Left lung (tissue), 4 donors: ENCODE measurements at regions not wholly inside any gene's neighbourhood (a gene's known extent, or its start where the extent isn't known, plus 50 kb on each side); places are given as distances from the start of the nearest gene placed in this dataset.
"Not testable (repeated sequence)": the region's sequence is repeated elsewhere in the genome, so short reads cannot be mapped to it uniquely, and the experiment has no call there.

Experiments used
- ATAC-seq: fragments of 200-7000 bp; cut with Tn5 transposase; one replicate; pipeline ENCODE4 v1.9.1; 2020; ENCODE audit warnings: moderate library complexity
- DNase-seq, 4 donors: peaks; one replicate each; pipeline ENCODE4 v3.0.0-alpha.2; 2013 to 2020
- H3K27ac ChIP-seq, 2 donors: fragments of 200-600 bp; sonication (generic) in 1 of 2; one replicate each; pipeline versions ENCODE4 v1.5.0 to v1.8.0; 2020 to 2021
- H3K27me3 ChIP-seq, 2 donors: fragments of 200-600 bp; sonication (generic) in 1 of 2; one replicate each; pipeline versions ENCODE4 v1.5.0 to v1.8.0; 2020 to 2021
- H3K36me3 ChIP-seq, 2 donors: fragments of 200-600 bp; sonication (generic) in 1 of 2; one replicate each; pipeline versions ENCODE4 v1.5.0 to v1.8.0; 2020 to 2021
- H3K4me1 ChIP-seq, 2 donors: fragments of 200-600 bp; one replicate each; pipeline ENCODE4 v1.8.0; 2021
- H3K4me3 ChIP-seq, 2 donors: fragments of 200-600 bp; sonication (generic) in 1 of 2; one replicate each; pipeline versions ENCODE4 v1.5.0 to v1.8.0; 2020 to 2021; ENCODE audit warnings: mild to moderate bottlenecking in 1 of 2
- H3K9me3 ChIP-seq, 2 donors: fragments of 200-600 bp; sonication (generic) in 1 of 2; one replicate each; pipeline versions ENCODE4 v1.5.0 to v1.8.0; 2020 to 2021
- CTCF ChIP-seq, 2 donors: fragments of 200-600 bp; sonication (generic) in 1 of 2; IDR thresholded peaks; one replicate each; pipeline versions ENCODE4 v1.5.0 to v1.8.0; 2021; ENCODE audit warnings: antibody characterized with exemption in 2 of 2
- intact Hi-C, 2 donors: fragments of 100-400 bp; cut with DNase I; formaldehyde crosslinking; loops; one replicate each; pipeline versions ENCODE4 v1.11.2 to v1.14.2; 2022
- donor health status: DM: no; HTN: yes; CAD: no.
- donor health status: DM: no; HTN: no; CAD: no.

- Histone ChIP-seq H3K4me3 (no peak overlapping the region), H3K27ac (no peak overlapping the region), H3K36me3 (no peaks in the 10 kb centered on the region), H3K27me3 (no peaks in the 10 kb centered on the region), H3K4me1 (no peaks in the 10 kb centered on the region), H3K9me3 (peaks cover 0 to 4% of the 10 kb centered on the region in 2 donors)
- no peak for DNase-seq
- TF ChIP-seq CTCF (IDR thresholded peaks at IDR 0.05), result no peak
- no peak for ATAC-seq
- intact Hi-C loops, result no loop called here
These were observed 191.3 kb upstream of the KCNJ3 start for GRCh38 chr2:154507186-154507585.

DNA sequence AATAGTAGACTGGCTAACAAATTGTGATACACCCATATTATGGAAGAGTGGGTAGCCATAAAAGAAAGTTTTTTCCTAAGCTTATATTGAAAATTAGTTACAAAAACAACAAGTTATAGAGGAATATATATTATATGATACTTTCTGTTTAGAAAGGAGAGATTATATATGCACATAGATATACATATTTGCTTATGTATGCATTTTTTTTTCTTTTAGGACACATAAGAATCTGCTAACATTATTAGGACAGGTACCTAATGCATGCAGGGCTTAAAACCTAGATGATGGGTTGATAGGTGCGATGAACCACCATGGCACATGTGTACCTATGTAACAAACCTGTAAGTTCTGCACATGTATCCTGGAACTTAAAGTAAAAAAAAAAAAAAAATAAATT, 179.6 kb upstream of the KCNJ3 start:
- no peak for ATAC-seq
- DNase-seq, result no peak
- Histone ChIP-seq H3K4me1 (no peaks in the 10 kb centered on the region), H3K27me3 (no peaks in the 10 kb centered on the region), H3K4me3 (no peak overlapping the region), H3K36me3 (no peaks in the 10 kb centered on the region), H3K27ac (no peak overlapping the region), H3K9me3 (no peaks in the 10 kb centered on the region)
- intact Hi-C loops, result no loop called here
- no peak for TF ChIP-seq CTCF (IDR thresholded peaks at IDR 0.05)

- H3K4me1 ChIP-seq, H3K4me3 ChIP-seq, intact Hi-C loops, ATAC-seq, H3K36me3 ChIP-seq, H3K27me3 ChIP-seq, H3K27ac ChIP-seq, H3K9me3 ChIP-seq, DNase-seq: not testable (repeated sequence)
These were observed 177.5 kb upstream of the KCNJ3 start for GRCh38 chr2:154520951-154521350.

DNA sequence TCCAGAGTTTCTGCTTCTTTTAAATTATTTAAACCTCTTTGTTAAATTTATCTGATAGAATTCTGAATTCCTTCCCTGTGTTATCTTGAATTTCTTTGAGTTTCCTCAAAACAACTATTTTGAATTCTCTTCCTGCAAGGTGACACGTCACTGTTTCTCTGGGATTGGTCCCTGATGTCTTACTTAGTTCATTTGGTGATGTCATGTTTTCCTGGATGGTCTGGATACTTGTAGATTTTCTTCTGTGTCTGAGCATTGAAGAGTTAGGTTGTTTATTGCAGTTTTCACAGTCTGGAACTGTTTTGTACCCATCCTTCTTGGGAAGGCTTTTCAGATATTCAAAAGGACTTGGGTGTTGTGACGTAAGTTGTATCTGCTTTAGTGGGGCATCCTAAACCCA, 172.3 kb upstream of the KCNJ3 start:
- Histone ChIP-seq H3K27ac (no peak overlapping the region), H3K4me1 (no peaks in the 10 kb centered on the region), H3K4me3 (no peak overlapping the region), H3K36me3 (no peaks in the 10 kb centered on the region), H3K27me3 (no peaks in the 10 kb centered on the region), H3K9me3 (peaks cover 0 to 5% of the 10 kb centered on the region in 2 donors)
- DNase-seq, result no peak
- TF ChIP-seq CTCF (IDR thresholded peaks at IDR 0.05), result no peak
- intact Hi-C loops, result no loop called here
- ATAC-seq, result no peak

- Histone ChIP-seq H3K4me3 (no peak overlapping the region), H3K4me1 (no peaks in the 10 kb centered on the region), H3K27ac (no peak overlapping the region), H3K36me3 (no peaks in the 10 kb centered on the region), H3K9me3 (peaks cover 0 to 5% of the 10 kb centered on the region in 2 donors), H3K27me3 (no peaks in the 10 kb centered on the region)
- TF ChIP-seq CTCF (IDR thresholded peaks at IDR 0.05), result no peak
- ATAC-seq (no peak), DNase-seq (no peak)
- intact Hi-C loops, result no loop called here
These were observed 170.5 kb upstream of the KCNJ3 start for GRCh38 chr2:154527962-154528361.

DNA sequence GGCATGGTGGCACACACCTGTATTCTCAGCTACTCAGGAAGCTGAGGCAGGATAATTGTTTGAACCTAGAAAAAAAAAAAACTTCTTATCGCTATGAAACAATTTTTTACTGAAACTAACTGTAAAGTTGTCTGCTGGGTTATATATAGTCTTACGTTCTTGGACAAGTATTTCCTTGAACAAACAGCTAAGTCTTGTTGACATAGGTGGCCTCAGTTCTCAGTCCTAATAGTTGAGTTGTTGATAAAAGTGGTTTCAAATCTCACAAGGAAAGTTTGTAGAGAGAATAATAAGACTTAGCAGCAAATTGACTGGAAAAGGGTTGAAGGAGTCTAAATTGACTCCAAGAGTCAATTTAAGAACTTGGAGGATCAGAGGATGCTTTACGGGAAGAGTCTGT, 166.5 kb upstream of the KCNJ3 start:
- H3K36me3 ChIP-seq, result no peaks in the 10 kb centered on the region
- DNase-seq, result no peak
- H3K27ac ChIP-seq, result no peak overlapping the region
- peaks cover 0 to 2% of the 10 kb centered on the region in 2 donors for H3K9me3 ChIP-seq
- TF ChIP-seq CTCF (IDR thresholded peaks at IDR 0.05), result no peak
- no peaks in the 10 kb centered on the region for H3K4me1 ChIP-seq
- ATAC-seq, result peak; percentile 88
- no peaks in the 10 kb centered on the region for H3K27me3 ChIP-seq
- H3K4me3 ChIP-seq, result no peak overlapping the region
- intact Hi-C loops, result no loop called here
